SK-N-SH (cell line): ENCODE measurements at regions not wholly inside any gene's neighbourhood (a gene's known extent, or its start where the extent isn't known, plus 50 kb on each side); places are given as distances from the start of the nearest gene placed in this dataset.

Source experiments
- CTCF ChIA-PET: fragments of 300-600, 350-600 bp; formaldehyde crosslinking; extraction: SDS; loops from one replicate; lab custom pipeline; 2021; lab: Yijun Ruan, JAX
- POLR2A ChIA-PET: fragments of 350-600 bp; sonication (Branson Sonifier 250); formaldehyde crosslinking; extraction: SDS; loops from one replicate; lab custom pipeline; 2020; ENCODE audit warnings: antibody characterized with exemption, inconsistent platforms; lab: Yijun Ruan, JAX
- DNase-seq: peaks from one replicate; pipeline ENCODE4 v3.0.0; 2012
- H2AFZ ChIP-seq: fragments of 200-600 bp; sonication (generic); 2 replicates; pipeline ENCODE4 v1.8.1; 2016; ENCODE audit warnings: antibody characterized with exemption, mild to moderate bottlenecking, low read depth
- H3F3A ChIP-seq: fragments of 200-600 bp; sonication (generic); replicated peaks from 2 replicates; pipeline ENCODE3; 2016; ENCODE audit warnings: antibody characterized with exemption, mild to moderate bottlenecking; ENCODE audit not compliant: insufficient read depth
- H3K27ac ChIP-seq, 2 experiments: fragments of 200-500 bp in 1 of 2; fragments of 200-600 bp in 1 of 2; sonication (Bioruptor generic) in 1 of 2; sonication (generic), shearing (Covaris generic) in 1 of 2; 2 replicates each; pipeline versions ENCODE4 v1.5.1 to v1.6.1; 2014 to 2016; ENCODE audit warnings: low read depth in 2 of 2, inconsistent platforms in 1 of 2, low read length in 1 of 2, mild to moderate bottlenecking in 1 of 2, mixed read lengths in 1 of 2
- H3K27me3 ChIP-seq: fragments of 200-600 bp; sonication (generic), shearing (Covaris generic); 2 replicates; pipeline ENCODE4 v1.6.1; 2016; ENCODE audit warnings: mixed run types; ENCODE audit not compliant: insufficient read depth
- H3K36me3 ChIP-seq, 2 experiments: fragments of 200-500 bp in 1 of 2; fragments of 200-600 bp in 1 of 2; sonication (Bioruptor generic) in 1 of 2; sonication (generic) in 1 of 2; replicated peaks in 1 of 2; 2 replicates each; pipeline versions ENCODE3 to v1.5.1; 2014 to 2016; ENCODE audit warnings: low read length in 1 of 2, mild to moderate bottlenecking in 1 of 2; ENCODE audit not compliant: insufficient read depth in 2 of 2, control insufficient read depth in 1 of 2
- H3K4me1 ChIP-seq, 2 experiments: fragments of 200-500 bp in 1 of 2; fragments of 200-600 bp in 1 of 2; sonication (Bioruptor generic) in 1 of 2; sonication (generic), shearing (Covaris generic) in 1 of 2; 2 replicates each; pipeline versions ENCODE4 v1.5.1 to v1.6.1; 2014 to 2016; ENCODE audit warnings: low read depth in 1 of 2, low read length in 1 of 2, mixed run types in 1 of 2; ENCODE audit not compliant: insufficient read depth in 2 of 2, control insufficient read depth in 1 of 2
- H3K4me2 ChIP-seq: fragments of 200-600 bp; sonication (generic), shearing (Covaris generic); 2 replicates; pipeline ENCODE4 v1.6.1; 2017; ENCODE audit warnings: mixed run types
- H3K4me3 ChIP-seq, 2 experiments: fragments of 200-500 bp in 1 of 2; fragments of 200-600 bp in 1 of 2; sonication (Bioruptor generic) in 1 of 2; sonication (generic), shearing (Covaris generic) in 1 of 2; 2 replicates each; pipeline versions ENCODE4 v1.5.1 to v1.8.1; 2014 to 2016; ENCODE audit warnings: low read depth in 2 of 2, inconsistent platforms in 1 of 2, low read length in 1 of 2, mild to moderate bottlenecking in 1 of 2, mixed read lengths in 1 of 2, moderate library complexity in 1 of 2
- H3K79me2 ChIP-seq: fragments of 200-600 bp; sonication (generic); 2 replicates; pipeline ENCODE4 v1.8.1; 2017; ENCODE audit warnings: mild to moderate bottlenecking; ENCODE audit not compliant: insufficient read depth
- H3K9ac ChIP-seq: fragments of 200-600 bp; sonication (generic); 2 replicates; pipeline ENCODE4 v1.6.1; 2017; ENCODE audit warnings: mixed run types
- H3K9me2 ChIP-seq: fragments of 200-600 bp; sonication (generic); 2 replicates; pipeline ENCODE4 v1.6.1; 2017; ENCODE audit warnings: mixed run types
- H3K9me3 ChIP-seq: fragments of 200-600 bp; sonication (generic); 2 replicates; pipeline ENCODE4 v1.6.1; 2017; ENCODE audit warnings: mixed run types, mild to moderate bottlenecking, moderate library complexity
- H4K20me1 ChIP-seq: fragments of 200-600 bp; sonication (generic); 2 replicates; pipeline ENCODE4 v1.6.1; 2017; ENCODE audit warnings: mild to moderate bottlenecking, mixed run types; ENCODE audit not compliant: insufficient read depth
- CHD2 ChIP-seq: fragments of 150-350 bp; IDR thresholded peaks from 2 replicates; pipeline ENCODE4 v1.6.1; 2018; ENCODE audit warnings: low read length; ENCODE audit not compliant: partially characterized antibody
- CTCF ChIP-seq: fragments of 200-600 bp; sonication (generic); IDR thresholded peaks from 2 replicates; pipeline ENCODE4 v1.6.1; 2017; ENCODE audit warnings: antibody characterized with exemption, mild to moderate bottlenecking, moderate library complexity
- FOSL2 ChIP-seq: IDR thresholded peaks from 2 replicates; pipeline ENCODE4 v1.4.0; 2012; ENCODE audit warnings: low read depth, mild to moderate bottlenecking, moderate library complexity, borderline replicate concordance
- FOXM1 ChIP-seq: IDR thresholded peaks from 2 replicates; pipeline ENCODE4 v1.4.0; 2012; ENCODE audit warnings: low read depth, mild to moderate bottlenecking
- GABPA ChIP-seq: IDR thresholded peaks from 2 replicates; pipeline ENCODE4 v1.4.0; 2012; ENCODE audit warnings: low read depth, mild to moderate bottlenecking
- GATA2 ChIP-seq: sonication (generic); formaldehyde crosslinking; IDR thresholded peaks from 2 replicates; pipeline ENCODE4 v1.5.0; 2020; ENCODE audit warnings: mild to moderate bottlenecking, missing genetic modification reagents
- MAX ChIP-seq: IDR thresholded peaks from 2 replicates; pipeline ENCODE4 v1.4.0; 2012; ENCODE audit warnings: low read depth
- MXI1 ChIP-seq: IDR thresholded peaks from 2 replicates; pipeline ENCODE4 v1.6.1; 2012; ENCODE audit warnings: mild to moderate bottlenecking, low read depth, low read length, improper control_type of control experiment
- NFIC ChIP-seq: IDR thresholded peaks from 2 replicates; pipeline ENCODE4 v1.4.0; 2012; ENCODE audit warnings: borderline replicate concordance
- RAD21 ChIP-seq: IDR thresholded peaks from 2 replicates; pipeline ENCODE4 v1.6.1; 2012; ENCODE audit warnings: mild to moderate bottlenecking, low read length
- RCOR1 ChIP-seq: fragments of 150-350 bp; IDR thresholded peaks from 2 replicates; pipeline ENCODE4 v1.6.1; 2017; ENCODE audit warnings: antibody characterized with exemption, low read length
- SIN3A ChIP-seq: IDR thresholded peaks from 2 replicates; pipeline ENCODE4 v1.6.1; 2012; ENCODE audit warnings: low read depth, mild to moderate bottlenecking, low read length, moderate library complexity, borderline replicate concordance
- SMC3 ChIP-seq: IDR thresholded peaks from 2 replicates; pipeline ENCODE4 v1.6.1; 2012; ENCODE audit warnings: low read depth, low read length, improper control_type of control experiment
- TCF12 ChIP-seq: IDR thresholded peaks from 2 replicates; pipeline ENCODE4 v1.4.0; 2012
- TEAD4 ChIP-seq: IDR thresholded peaks from 2 replicates; pipeline ENCODE4 v1.4.0; 2012; ENCODE audit warnings: mild to moderate bottlenecking, borderline replicate concordance; ENCODE audit not compliant: insufficient read depth
- YY1 ChIP-seq: IDR thresholded peaks from 2 replicates; pipeline ENCODE4 v1.4.0; 2012; ENCODE audit warnings: low read depth, mild to moderate bottlenecking
- WGBS: methylation state at CpG from one replicate; pipeline ENCODE4 v1.1.6; 2017; ENCODE audit warnings: low lambda C conversion rate; 5-methylcytosine and 5-hydroxymethylcytosine counted together
- TF ChIP-seq, protein P1 (sequence below): fragments of 150-350 bp; IDR thresholded peaks from 2 replicates; pipeline ENCODE4 v1.6.1; 2016; ENCODE audit warnings: mild to moderate bottlenecking, low read depth, low read length
- TF ChIP-seq, protein P2 (sequence below): IDR thresholded peaks from 2 replicates; pipeline ENCODE4 v1.4.0; 2012; ENCODE audit warnings: low read depth, borderline replicate concordance
- TF ChIP-seq, protein P3 (sequence below): IDR thresholded peaks from 2 replicates; pipeline ENCODE4 v1.4.0; 2012; ENCODE audit warnings: low read depth, borderline replicate concordance

- Histone ChIP-seq H3F3A (no peaks in the 10 kb centered on the region), H3K79me2 (no peaks in the 10 kb centered on the region), H4K20me1 (no peaks in the 10 kb centered on the region), H3K36me3 (no peaks in the 10 kb centered on the region), H3K9ac (no peak overlapping the region), H3K27ac (no peak overlapping the region), H3K4me2 (no peak overlapping the region), H3K4me3 (no peak overlapping the region), H3K9me3 (0 out of 2 replicates have a peak, but pooled peaks cover 4% of the 10 kb centered on the region), H3K9me2 (no peaks in the 10 kb centered on the region), H3K27me3 (no peaks in the 10 kb centered on the region), H3K4me1 (no peaks in the 10 kb centered on the region), H2AFZ (no peak overlapping the region)
- DNase-seq, result no peak
- no peak for TF ChIP-seq CHD2
- no peak for TF ChIP-seq TCF12
- TF ChIP-seq, protein P1, sequence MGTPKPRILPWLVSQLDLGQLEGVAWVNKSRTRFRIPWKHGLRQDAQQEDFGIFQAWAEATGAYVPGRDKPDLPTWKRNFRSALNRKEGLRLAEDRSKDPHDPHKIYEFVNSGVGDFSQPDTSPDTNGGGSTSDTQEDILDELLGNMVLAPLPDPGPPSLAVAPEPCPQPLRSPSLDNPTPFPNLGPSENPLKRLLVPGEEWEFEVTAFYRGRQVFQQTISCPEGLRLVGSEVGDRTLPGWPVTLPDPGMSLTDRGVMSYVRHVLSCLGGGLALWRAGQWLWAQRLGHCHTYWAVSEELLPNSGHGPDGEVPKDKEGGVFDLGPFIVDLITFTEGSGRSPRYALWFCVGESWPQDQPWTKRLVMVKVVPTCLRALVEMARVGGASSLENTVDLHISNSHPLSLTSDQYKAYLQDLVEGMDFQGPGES, result no peak
- no peak for TF ChIP-seq YY1
- no peak for TF ChIP-seq CTCF
- TF ChIP-seq NFIC, result no peak
- no peak for TF ChIP-seq FOSL2
- TF ChIP-seq MAX, result no peak
- TF ChIP-seq FOXM1, result no peak
- TF ChIP-seq SMC3, result no peak
- no peak for TF ChIP-seq MXI1
- TF ChIP-seq GABPA, result no peak
- no peak for TF ChIP-seq RAD21
- TF ChIP-seq, protein P2, sequence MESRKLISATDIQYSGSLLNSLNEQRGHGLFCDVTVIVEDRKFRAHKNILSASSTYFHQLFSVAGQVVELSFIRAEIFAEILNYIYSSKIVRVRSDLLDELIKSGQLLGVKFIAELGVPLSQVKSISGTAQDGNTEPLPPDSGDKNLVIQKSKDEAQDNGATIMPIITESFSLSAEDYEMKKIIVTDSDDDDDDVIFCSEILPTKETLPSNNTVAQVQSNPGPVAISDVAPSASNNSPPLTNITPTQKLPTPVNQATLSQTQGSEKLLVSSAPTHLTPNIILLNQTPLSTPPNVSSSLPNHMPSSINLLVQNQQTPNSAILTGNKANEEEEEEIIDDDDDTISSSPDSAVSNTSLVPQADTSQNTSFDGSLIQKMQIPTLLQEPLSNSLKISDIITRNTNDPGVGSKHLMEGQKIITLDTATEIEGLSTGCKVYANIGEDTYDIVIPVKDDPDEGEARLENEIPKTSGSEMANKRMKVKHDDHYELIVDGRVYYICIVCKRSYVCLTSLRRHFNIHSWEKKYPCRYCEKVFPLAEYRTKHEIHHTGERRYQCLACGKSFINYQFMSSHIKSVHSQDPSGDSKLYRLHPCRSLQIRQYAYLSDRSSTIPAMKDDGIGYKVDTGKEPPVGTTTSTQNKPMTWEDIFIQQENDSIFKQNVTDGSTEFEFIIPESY, result no peak
- TF ChIP-seq, protein P3, sequence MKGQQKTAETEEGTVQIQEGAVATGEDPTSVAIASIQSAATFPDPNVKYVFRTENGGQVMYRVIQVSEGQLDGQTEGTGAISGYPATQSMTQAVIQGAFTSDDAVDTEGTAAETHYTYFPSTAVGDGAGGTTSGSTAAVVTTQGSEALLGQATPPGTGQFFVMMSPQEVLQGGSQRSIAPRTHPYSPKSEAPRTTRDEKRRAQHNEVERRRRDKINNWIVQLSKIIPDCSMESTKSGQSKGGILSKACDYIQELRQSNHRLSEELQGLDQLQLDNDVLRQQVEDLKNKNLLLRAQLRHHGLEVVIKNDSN, result no peak
- no peak for TF ChIP-seq TEAD4
- no peak for TF ChIP-seq GATA2 (CRISPR knock-in tag)
- no peak for TF ChIP-seq SIN3A
- no peak for TF ChIP-seq RCOR1
- 25% methylated on average over 7 of the region's 7 CpGs for WGBS
- ChIA-PET POLR2A (no interaction called here), CTCF (no interaction called here)
Measured at GRCh38 chr10:130443066-130443465, 306.9 kb downstream of the GLRX3 start.
